ENCODE measurements at regions not wholly inside any gene's neighbourhood (a gene's known extent, or its start where the extent isn't known, plus 50 kb on each side); places are given as distances from the start of the nearest gene placed in this dataset.

GRCh38 chr1:168370586-168370985, 89.9 kb downstream of the TBX19 start:
- TF ChIP-seq CTCF (IDR thresholded peaks at IDR 0.05; ENCODE audit: insufficient read depth, low read depth, low read length), result no peak
- no peak for TF ChIP-seq EZH2 (IDR thresholded peaks at IDR 0.05; ENCODE audit: insufficient read depth, low read length)
